T-helper 2 cell (primary cell): ENCODE measurements at regions not wholly inside any gene's neighbourhood (a gene's known extent, or its start where the extent isn't known, plus 50 kb on each side); places are given as distances from the start of the nearest gene placed in this dataset.
"Not testable (repeated sequence)": the region's sequence is repeated elsewhere in the genome, so short reads cannot be mapped to it uniquely, and the experiment has no call there.

Experiments used
- DNase-seq, 5 experiments: peaks; one replicate each; pipeline versions ENCODE4 v3.0.0 to v3.0.0-alpha.2; 2012 to 2022

GRCh38 chr6:60663199-60663598 is 1622.8 kb downstream of the KHDRBS2 start:
- not testable (repeated sequence) for DNase-seq

DNA sequence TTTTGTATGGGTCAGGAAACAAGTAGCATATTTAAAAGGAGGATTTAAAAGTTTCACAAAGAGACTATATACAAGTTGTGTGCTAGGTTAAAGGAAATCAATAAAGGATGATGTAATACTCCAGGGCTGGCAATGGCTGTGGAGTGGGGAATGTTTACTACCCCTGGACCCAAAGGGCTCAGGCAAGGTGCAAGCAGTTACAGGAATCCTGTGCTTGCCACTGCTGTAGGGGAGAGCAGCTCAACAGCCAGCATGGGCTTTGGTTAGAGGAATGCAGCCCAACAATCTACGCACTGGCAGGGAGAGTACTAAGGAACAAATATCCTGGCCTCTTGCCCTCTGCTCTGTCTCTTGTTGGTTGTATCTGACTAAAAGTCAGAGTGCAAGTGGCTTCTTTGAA is 1642.2 kb downstream of the KHDRBS2 start:
- DNase-seq, result no peak

DNA sequence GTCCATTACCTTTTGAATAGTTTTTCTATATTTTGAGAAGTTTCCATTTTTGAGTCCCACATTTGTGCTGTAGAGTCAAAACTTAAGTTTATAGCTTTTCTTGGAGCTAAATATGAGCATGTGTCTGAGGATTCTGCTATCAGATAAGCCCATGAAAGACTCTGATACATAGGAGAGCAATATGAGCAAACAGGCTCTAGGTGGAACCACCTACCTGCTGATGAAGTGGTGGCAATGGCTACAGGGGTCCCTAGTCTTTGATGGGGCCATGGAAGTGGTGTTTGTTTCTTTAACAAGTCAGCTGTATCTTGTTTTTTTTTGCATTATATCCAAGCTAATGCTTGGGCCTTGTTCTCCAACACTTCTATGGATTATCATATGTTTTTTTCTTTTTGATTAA is 1646.8 kb downstream of the KHDRBS2 start:
- not testable (repeated sequence) for DNase-seq
